ENCODE measurements at regions not wholly inside any gene's neighbourhood (a gene's known extent, or its start where the extent isn't known, plus 50 kb on each side); places are given as distances from the start of the nearest gene placed in this dataset.
"Not testable (repeated sequence)": the region's sequence is repeated elsewhere in the genome, so short reads cannot be mapped to it uniquely, and the experiment has no call there.

GRCh38 chr4:83771113-83771705, 235.3 kb downstream of the GPAT3 start:
- H3K27me3 Mint-ChIP-seq = peaks cover 0 to 21% of the 10 kb centered on the region in 2 donors
- H3K36me3 Mint-ChIP-seq (ENCODE audit: insufficient read depth) = no peaks in the 10 kb centered on the region
- no peak overlapping the region for H3K27ac Mint-ChIP-seq
- H3K9me3 Mint-ChIP-seq = no peaks in the 10 kb centered on the region
- H3K4me3 Mint-ChIP-seq = no peak overlapping the region
- ATAC-seq (replicated peaks) (no peak), DNase-seq (no peak)
- no peaks in the 10 kb centered on the region for H3K4me1 Mint-ChIP-seq (ENCODE audit: low read depth in 2 of 2)

- Mint-ChIP-seq H3K4me1 (ENCODE audit: low read depth in 2 of 2) (no peaks in the 10 kb centered on the region), H3K27ac (no peak overlapping the region), H3K4me3 (no peak overlapping the region), H3K27me3 (peaks cover 0 to 14% of the 10 kb centered on the region in 2 donors), H3K9me3 (no peaks in the 10 kb centered on the region), H3K36me3 (ENCODE audit: insufficient read depth) (no peaks in the 10 kb centered on the region)
- DNase-seq = no peak
- ATAC-seq (replicated peaks) = no peak
Observed at GRCh38 chr4:83768146-83768545, 232.2 kb downstream of the GPAT3 start.

DNA sequence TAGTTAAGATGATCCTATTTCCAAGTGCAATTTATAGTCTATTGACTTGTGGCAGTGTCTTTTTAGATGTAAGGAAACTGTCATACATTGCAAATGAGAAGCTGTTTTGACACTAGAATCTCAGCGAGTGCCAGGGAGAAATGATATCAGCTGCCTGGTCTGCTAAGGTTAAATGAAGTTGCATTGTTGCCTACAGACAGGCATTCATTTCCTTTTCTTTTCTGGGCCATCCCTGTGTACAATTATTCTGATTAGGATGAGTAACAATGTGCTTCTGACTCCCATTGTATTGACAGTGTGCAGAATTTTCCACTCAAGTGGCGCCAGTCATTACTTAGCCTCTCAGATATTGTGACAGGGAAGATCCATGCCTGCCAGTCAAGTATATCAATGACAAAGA, 231.2 kb downstream of the GPAT3 start:
- H3K9me3 Mint-ChIP-seq = no peaks in the 10 kb centered on the region
- no peaks in the 10 kb centered on the region for H3K36me3 Mint-ChIP-seq (ENCODE audit: insufficient read depth)
- H3K27ac Mint-ChIP-seq = no peak overlapping the region
- H3K4me3 Mint-ChIP-seq = no peak overlapping the region
- DNase-seq (no peak), ATAC-seq (replicated peaks) (no peak)
- H3K27me3 Mint-ChIP-seq = peaks cover 0 to 14% of the 10 kb centered on the region in 2 donors
- H3K4me1 Mint-ChIP-seq (ENCODE audit: low read depth in 2 of 2) = no peaks in the 10 kb centered on the region

GRCh38 chr4:83759611-83760010, 223.7 kb downstream of the GPAT3 start:
- Mint-ChIP-seq H3K27me3 (no peaks in the 10 kb centered on the region), H3K9me3 (no peaks in the 10 kb centered on the region), H3K27ac (no peak overlapping the region), H3K4me1 (ENCODE audit: low read depth in 2 of 2) (no peaks in the 10 kb centered on the region), H3K36me3 (ENCODE audit: insufficient read depth) (no peaks in the 10 kb centered on the region), H3K4me3 (no peak overlapping the region)
- DNase-seq (no peak), ATAC-seq (replicated peaks) (no peak)

DNA sequence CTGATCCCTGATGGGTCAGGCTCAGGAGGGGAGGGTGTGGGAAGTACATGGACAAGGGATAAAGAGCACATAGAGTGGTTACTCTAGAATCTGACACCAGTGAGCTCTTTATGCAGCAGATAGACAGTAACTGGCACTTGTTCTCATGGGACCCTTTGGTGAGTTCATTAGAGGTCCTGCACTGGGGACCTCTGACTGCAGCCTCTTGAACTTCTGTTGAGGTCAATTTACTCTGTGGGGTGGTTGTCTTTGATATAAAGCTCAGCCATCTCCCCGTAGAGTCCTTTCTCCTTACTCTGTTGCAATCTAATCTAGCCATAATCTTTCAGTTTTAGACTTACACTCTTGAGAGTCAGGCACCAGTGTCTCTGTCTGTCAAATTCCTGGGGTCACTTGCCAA, 222.4 kb downstream of the GPAT3 start:
- H3K27ac Mint-ChIP-seq = no peak overlapping the region
- no peaks in the 10 kb centered on the region for H3K36me3 Mint-ChIP-seq (ENCODE audit: insufficient read depth)
- H3K9me3 Mint-ChIP-seq = no peaks in the 10 kb centered on the region

DNA sequence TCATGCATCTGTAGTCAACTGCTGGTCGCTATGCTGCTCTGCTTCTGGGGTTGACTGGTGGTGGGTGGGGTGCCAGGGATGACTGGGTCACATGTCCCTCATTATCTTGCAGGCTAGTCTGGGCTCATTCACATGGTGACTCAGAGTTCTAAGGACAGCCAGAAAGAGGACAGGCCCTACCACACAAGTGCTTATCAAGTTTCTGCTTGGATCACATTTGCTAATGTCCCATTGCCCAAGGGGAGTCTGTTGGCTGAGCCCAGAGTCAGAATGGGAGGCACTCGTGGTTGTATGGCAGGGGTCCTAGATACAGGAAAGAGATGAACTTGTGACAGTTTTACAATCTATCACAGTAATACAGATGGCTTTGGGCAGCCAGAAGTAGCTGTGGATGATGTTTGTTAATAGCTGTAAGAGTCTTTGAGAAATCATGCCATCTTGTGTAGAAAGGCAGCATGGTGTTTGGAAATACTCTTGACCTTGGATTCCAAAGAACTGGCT, 221.3 kb downstream of the GPAT3 start:
- Mint-ChIP-seq H3K27ac (no peak overlapping the region), H3K9me3 (no peaks in the 10 kb centered on the region), H3K4me3 (no peak overlapping the region), H3K27me3 (no peaks in the 10 kb centered on the region), H3K36me3 (ENCODE audit: insufficient read depth) (no peaks in the 10 kb centered on the region), H3K4me1 (ENCODE audit: low read depth in 2 of 2) (no peaks in the 10 kb centered on the region)
- ATAC-seq (replicated peaks) (no peak), DNase-seq (no peak)

More for the DNA sequence above, 222.4 kb downstream of the GPAT3 start:
- Mint-ChIP-seq H3K4me3 (no peak overlapping the region), H3K27me3 (no peaks in the 10 kb centered on the region), H3K4me1 (ENCODE audit: low read depth in 2 of 2) (no peaks in the 10 kb centered on the region)
- ATAC-seq (replicated peaks) (no peak), DNase-seq (no peak)

DNA sequence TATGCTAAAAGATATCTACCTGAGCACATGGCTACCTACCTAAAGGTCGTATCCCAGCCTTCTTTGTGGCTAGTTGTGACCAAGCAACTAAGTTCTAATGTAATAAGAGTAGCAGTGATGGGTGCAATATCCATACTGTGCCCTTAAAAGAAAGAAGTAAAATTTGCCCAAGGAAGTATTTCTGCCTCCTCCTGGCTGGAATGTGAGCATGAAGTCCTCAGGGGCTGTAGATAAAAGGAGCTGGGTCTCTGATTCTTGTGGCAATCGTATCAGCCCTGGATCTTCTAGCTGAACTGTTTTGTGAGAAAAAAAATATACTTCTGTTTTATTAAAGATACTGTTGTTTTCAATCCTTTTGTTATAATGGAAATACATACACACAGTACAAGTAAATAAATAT, 217.4 kb downstream of the GPAT3 start:
- H3K27ac Mint-ChIP-seq = no peak overlapping the region
- peaks cover 11% of the 10 kb centered on the region in 2 donors for H3K27me3 Mint-ChIP-seq
- no peak for ATAC-seq (replicated peaks)
- no peak for DNase-seq
- no peak overlapping the region for H3K4me3 Mint-ChIP-seq
- peaks cover 0 to 8% of the 10 kb centered on the region in 2 donors for H3K9me3 Mint-ChIP-seq
- H3K36me3 Mint-ChIP-seq (ENCODE audit: insufficient read depth) = no peaks in the 10 kb centered on the region
- no peaks in the 10 kb centered on the region for H3K4me1 Mint-ChIP-seq (ENCODE audit: low read depth in 2 of 2)

DNA sequence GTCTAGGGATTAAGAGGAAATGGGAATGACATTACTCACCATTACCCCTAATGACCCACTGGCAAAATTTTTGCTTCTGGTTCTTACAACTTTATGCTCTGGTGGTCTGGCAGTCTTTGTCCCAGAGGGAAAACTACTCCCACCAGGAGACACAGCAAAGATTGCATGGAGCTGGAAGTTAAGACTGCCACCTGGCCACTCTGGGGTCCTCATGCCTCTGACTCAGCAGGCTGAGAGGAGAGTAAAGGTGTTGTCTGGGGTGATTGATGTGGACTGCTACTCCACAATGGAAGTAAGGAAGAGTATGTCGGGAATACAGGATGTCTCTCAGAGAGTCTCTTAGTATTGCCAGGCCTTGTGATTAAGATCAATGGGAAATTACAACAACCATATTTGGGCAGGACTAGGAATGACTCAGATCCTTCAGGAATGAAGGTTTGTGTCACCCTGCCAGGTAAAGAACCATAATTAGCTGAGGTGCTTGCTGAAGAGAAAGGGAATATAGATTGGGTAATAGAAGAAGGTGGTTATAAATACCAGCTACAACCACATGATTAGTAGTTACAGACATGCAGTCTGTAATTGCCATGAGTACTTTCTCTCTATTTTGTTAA, 215.5 kb downstream of the GPAT3 start:
- no peak overlapping the region for H3K4me3 Mint-ChIP-seq
- ATAC-seq (replicated peaks) (no peak), DNase-seq (no peak)
- no peaks in the 10 kb centered on the region for H3K4me1 Mint-ChIP-seq (ENCODE audit: low read depth in 2 of 2)
- peaks cover 11% of the 10 kb centered on the region in 2 donors for H3K27me3 Mint-ChIP-seq
- H3K9me3 Mint-ChIP-seq = peaks cover 0 to 8% of the 10 kb centered on the region in 2 donors
- H3K27ac Mint-ChIP-seq = no peak overlapping the region
- no peaks in the 10 kb centered on the region for H3K36me3 Mint-ChIP-seq (ENCODE audit: insufficient read depth)

GRCh38 chr4:83748711-83749110, 212.8 kb downstream of the GPAT3 start:
- peaks cover 11% of the 10 kb centered on the region in 2 donors for H3K27me3 Mint-ChIP-seq
- no peaks in the 10 kb centered on the region for H3K36me3 Mint-ChIP-seq (ENCODE audit: insufficient read depth)
- ATAC-seq (replicated peaks) (no peak), DNase-seq (no peak)
- H3K4me1 Mint-ChIP-seq (ENCODE audit: low read depth in 2 of 2) = no peaks in the 10 kb centered on the region
- no peak overlapping the region for H3K4me3 Mint-ChIP-seq
- no peak overlapping the region for H3K27ac Mint-ChIP-seq
- peaks cover 0 to 8% of the 10 kb centered on the region in 2 donors for H3K9me3 Mint-ChIP-seq

DNA sequence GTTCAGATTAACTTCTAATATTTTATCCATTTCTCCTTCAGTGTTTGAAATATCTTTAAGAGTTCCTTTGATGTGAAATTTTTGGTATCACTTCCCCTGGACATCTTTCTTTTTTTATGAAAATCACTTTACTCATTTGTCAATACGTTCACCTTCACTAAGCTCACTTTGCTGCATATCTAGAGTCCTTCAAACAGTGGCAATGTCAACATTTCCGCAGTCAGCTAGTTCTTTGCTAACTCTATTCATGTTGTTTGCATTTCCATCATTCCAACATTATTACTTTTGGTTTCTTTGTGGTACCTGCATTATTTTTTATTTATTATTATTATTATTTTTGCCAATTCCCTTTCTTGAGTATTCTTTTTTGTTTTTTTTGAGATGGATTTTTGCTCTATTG, 203.0 kb downstream of the GPAT3 start:
- ATAC-seq (replicated peaks) = no peak

GRCh38 chr4:83734576-83734975, 198.7 kb downstream of the GPAT3 start:
- ATAC-seq (replicated peaks) (no peak), DNase-seq (no peak)
- no peaks in the 10 kb centered on the region for H3K9me3 Mint-ChIP-seq
- peaks cover 0 to 8% of the 10 kb centered on the region in 2 donors for H3K27me3 Mint-ChIP-seq
- no peak overlapping the region for H3K4me3 Mint-ChIP-seq
- H3K36me3 Mint-ChIP-seq (ENCODE audit: insufficient read depth) = no peaks in the 10 kb centered on the region
- no peaks in the 10 kb centered on the region for H3K4me1 Mint-ChIP-seq (ENCODE audit: low read depth in 2 of 2)
- no peak overlapping the region for H3K27ac Mint-ChIP-seq

More for the DNA sequence above, 203.0 kb downstream of the GPAT3 start:
- Mint-ChIP-seq H3K4me3 (no peak overlapping the region), H3K36me3 (ENCODE audit: insufficient read depth) (no peaks in the 10 kb centered on the region), H3K27me3 (peaks cover 14 to 23% of the 10 kb centered on the region in 2 donors), H3K4me1 (ENCODE audit: low read depth in 2 of 2) (no peaks in the 10 kb centered on the region), H3K9me3 (no peaks in the 10 kb centered on the region), H3K27ac (no peak overlapping the region)
- DNase-seq = no peak

DNA sequence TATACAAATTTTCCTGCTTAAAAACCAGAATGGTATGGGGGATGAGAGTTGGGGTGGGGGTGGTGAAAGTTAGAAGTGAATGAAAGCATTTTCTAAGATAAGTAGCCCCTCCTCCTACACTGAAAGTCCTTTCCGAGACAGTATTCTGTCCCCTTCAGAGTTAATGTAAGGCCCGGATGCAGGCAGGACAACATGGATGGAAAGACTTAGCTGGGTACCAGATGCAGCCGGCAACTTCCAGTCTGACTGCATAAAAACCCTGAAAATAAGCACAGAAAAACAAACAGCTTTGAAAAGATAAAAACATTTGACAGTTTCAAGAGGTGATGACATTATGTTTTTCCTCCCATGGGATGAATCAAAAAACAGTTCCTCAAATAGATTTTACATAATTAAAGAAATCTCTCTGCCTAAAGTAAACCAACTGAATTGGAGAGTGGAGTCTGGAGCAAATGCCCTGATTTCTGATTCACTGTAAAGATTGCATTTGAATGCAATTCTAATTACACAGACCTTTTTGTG, 196.3 kb downstream of the GPAT3 start:
- Mint-ChIP-seq H3K27me3 (peaks cover 0 to 16% of the 10 kb centered on the region in 2 donors), H3K36me3 (ENCODE audit: insufficient read depth) (no peaks in the 10 kb centered on the region), H3K4me3 (no peak overlapping the region), H3K9me3 (no peaks in the 10 kb centered on the region), H3K27ac (no peak overlapping the region), H3K4me1 (ENCODE audit: low read depth in 2 of 2) (no peaks in the 10 kb centered on the region)
- DNase-seq (no peak), ATAC-seq (replicated peaks) (no peak)

GRCh38 chr4:83731609-83732008, 195.7 kb downstream of the GPAT3 start:
- H3K4me1 Mint-ChIP-seq (ENCODE audit: low read depth in 2 of 2) = no peaks in the 10 kb centered on the region
- H3K4me3 Mint-ChIP-seq = no peak overlapping the region
- no peaks in the 10 kb centered on the region for H3K9me3 Mint-ChIP-seq
- peaks cover 0 to 22% of the 10 kb centered on the region in 2 donors for H3K27me3 Mint-ChIP-seq
- ATAC-seq (replicated peaks) (no peak), DNase-seq (no peak)
- no peak overlapping the region for H3K27ac Mint-ChIP-seq
- H3K36me3 Mint-ChIP-seq (ENCODE audit: insufficient read depth) = no peaks in the 10 kb centered on the region

- H3K27ac Mint-ChIP-seq; H3K4me3 Mint-ChIP-seq; H3K4me1 Mint-ChIP-seq (ENCODE audit: low read depth in 2 of 2); H3K36me3 Mint-ChIP-seq (ENCODE audit: insufficient read depth); ATAC-seq (replicated peaks); DNase-seq; H3K9me3 Mint-ChIP-seq: not testable (repeated sequence)
- H3K27me3 Mint-ChIP-seq = peaks cover 0 to 24% of the 10 kb centered on the region in 2 donors
Observed at GRCh38 chr4:83730958-83731357, 195.1 kb downstream of the GPAT3 start.
